Middle frontal gyrus (tissue), 1 donor: ENCODE measurements at regions not wholly inside any gene's neighbourhood (a gene's known extent, or its start where the extent isn't known, plus 50 kb on each side); places are given as distances from the start of the nearest gene placed in this dataset.

Experiments used
- DNase-seq: peaks from one replicate; pipeline ENCODE4 v3.0.0-alpha.2; 2015; ENCODE audit warnings: low spot score; ENCODE audit errors: extremely low spot score

- no peak for DNase-seq
These were observed 619.7 kb upstream of the AGTR1 start for GRCh38 chr3:148077965-148078364.

- no peak for DNase-seq
These were observed 619.0 kb upstream of the AGTR1 start for GRCh38 chr3:148078658-148079057.

- DNase-seq = no peak
These were observed 618.3 kb upstream of the AGTR1 start for GRCh38 chr3:148079370-148079769.

GRCh38 chr3:148081926-148082325, 615.8 kb upstream of the AGTR1 start:
- no peak for DNase-seq

- DNase-seq = no peak
These were observed 615.0 kb upstream of the AGTR1 start for GRCh38 chr3:148082506-148083280.

GRCh38 chr3:148083526-148084182, 614.0 kb upstream of the AGTR1 start:
- no peak for DNase-seq

- DNase-seq = no peak
These were observed 612.8 kb upstream of the AGTR1 start for GRCh38 chr3:148084931-148085330.

GRCh38 chr3:148087601-148088371, 609.9 kb upstream of the AGTR1 start:
- no peak for DNase-seq

GRCh38 chr3:148089171-148089570, 608.5 kb upstream of the AGTR1 start:
- DNase-seq = no peak

GRCh38 chr3:148090156-148090555, 607.5 kb upstream of the AGTR1 start:
- DNase-seq = no peak

- no peak for DNase-seq
These were observed 604.9 kb upstream of the AGTR1 start for GRCh38 chr3:148092624-148093347.

GRCh38 chr3:148093753-148094152, 604.0 kb upstream of the AGTR1 start:
- no peak for DNase-seq

GRCh38 chr3:148095962-148096361, 601.7 kb upstream of the AGTR1 start:
- DNase-seq = no peak

GRCh38 chr3:148100476-148100875, 597.2 kb upstream of the AGTR1 start:
- DNase-seq = no peak

- DNase-seq = no peak
These were observed 596.6 kb upstream of the AGTR1 start for GRCh38 chr3:148101061-148101460.

- DNase-seq = no peak
These were observed 595.5 kb upstream of the AGTR1 start for GRCh38 chr3:148102156-148102555.

GRCh38 chr3:148106062-148106461, 591.6 kb upstream of the AGTR1 start:
- DNase-seq = no peak

- DNase-seq = no peak
These were observed 570.7 kb upstream of the AGTR1 start for GRCh38 chr3:148126956-148127355.

- no peak for DNase-seq
These were observed 569.6 kb upstream of the AGTR1 start for GRCh38 chr3:148128136-148128535.

- DNase-seq = no peak
These were observed 565.6 kb upstream of the AGTR1 start for GRCh38 chr3:148131990-148132638.

- no peak for DNase-seq
These were observed 560.9 kb upstream of the AGTR1 start for GRCh38 chr3:148136816-148137215.
